Vagina (tissue), 2 donors: ENCODE measurements at regions not wholly inside any gene's neighbourhood (a gene's known extent, or its start where the extent isn't known, plus 50 kb on each side); places are given as distances from the start of the nearest gene placed in this dataset.

Experiments
- DNase-seq, 2 donors: peaks; one replicate each; pipeline ENCODE4 v3.0.0-alpha.2; 2017; ENCODE audit errors: extremely low spot score in 2 of 2
- H3K27ac ChIP-seq: fragments of 200-600 bp; sonication (generic); one replicate; pipeline ENCODE4 v1.5.1; 2019
- H3K27me3 ChIP-seq: fragments of 200-600 bp; sonication (generic); one replicate; pipeline ENCODE4 v1.5.1; 2019
- H3K36me3 ChIP-seq, 2 donors: fragments of 200-600 bp; sonication (generic); one replicate each; pipeline ENCODE4 v1.5.1; 2017 to 2019
- H3K4me1 ChIP-seq: fragments of 200-600 bp; sonication (generic); one replicate; pipeline ENCODE4 v1.5.1; 2019
- H3K4me3 ChIP-seq, 2 donors: fragments of 200-600 bp; sonication (generic); 1 replicate in 1 of 2; 2 replicates in 1 of 2; pipeline ENCODE4 v1.5.1; 2016 to 2019
- H3K9me3 ChIP-seq: fragments of 200-600 bp; sonication (generic); one replicate; pipeline ENCODE4 v1.5.1; 2019
- POLR2A ChIP-seq, 2 donors: fragments of 450-650 bp; IDR thresholded peaks; one replicate each; pipeline ENCODE4 v1.6.1; 2017; ENCODE audit warnings: antibody characterized with exemption in 2 of 2, mild to moderate bottlenecking in 2 of 2, moderate library complexity in 2 of 2
- POLR2AphosphoS5 ChIP-seq, 2 donors: sonication (generic); formaldehyde crosslinking; IDR thresholded peaks; one replicate each; pipeline ENCODE4 v1.9.0; 2017; ENCODE audit warnings: antibody characterized with exemption in 2 of 2, mild to moderate bottlenecking in 2 of 2, low read depth in 1 of 2; ENCODE audit not compliant: insufficient read depth in 1 of 2
- intact Hi-C: fragments of 100-400 bp; cut with DNase I; formaldehyde crosslinking; loops from one replicate; pipeline ENCODE4 v1.15.1; 2023
- TF ChIP-seq, protein P1 (sequence below), 3 experiments: fragments of 450-650 bp in 2 of 3; fragments of 200-600 bp in 1 of 3; sonication (generic) in 1 of 3; IDR thresholded peaks; one replicate each; pipeline ENCODE4 v1.5.1; 2017 to 2019; ENCODE audit warnings: antibody characterized with exemption in 3 of 3, mild to moderate bottlenecking in 2 of 3, moderate library complexity in 2 of 3

DNA sequence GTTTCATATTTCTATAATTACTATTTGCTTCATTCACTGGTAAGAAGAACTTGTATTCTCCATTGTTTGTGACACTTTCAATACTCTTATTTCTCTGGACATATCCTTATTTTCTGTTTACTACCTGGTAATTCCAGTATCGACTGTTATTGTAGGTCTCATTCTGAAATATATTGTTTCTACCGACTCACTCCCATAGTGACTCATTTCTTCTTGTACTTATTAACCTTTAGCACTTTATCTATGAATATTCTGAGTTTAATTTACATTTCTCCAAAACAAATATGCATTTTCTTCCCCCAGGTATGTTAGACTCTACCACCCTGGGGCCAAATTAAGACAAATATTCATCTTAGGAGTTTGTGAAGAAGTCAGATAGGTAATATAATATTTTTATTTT lies 164.5 kb upstream of the BTBD3 start:
- TF ChIP-seq POLR2AphosphoS5 (IDR thresholded peaks at IDR 0.05; ENCODE audit: insufficient read depth in 1 of 2, low read depth in 1 of 2) (no peak), POLR2A (IDR thresholded peaks at IDR 0.05) (no peak)
- TF ChIP-seq, protein P1, sequence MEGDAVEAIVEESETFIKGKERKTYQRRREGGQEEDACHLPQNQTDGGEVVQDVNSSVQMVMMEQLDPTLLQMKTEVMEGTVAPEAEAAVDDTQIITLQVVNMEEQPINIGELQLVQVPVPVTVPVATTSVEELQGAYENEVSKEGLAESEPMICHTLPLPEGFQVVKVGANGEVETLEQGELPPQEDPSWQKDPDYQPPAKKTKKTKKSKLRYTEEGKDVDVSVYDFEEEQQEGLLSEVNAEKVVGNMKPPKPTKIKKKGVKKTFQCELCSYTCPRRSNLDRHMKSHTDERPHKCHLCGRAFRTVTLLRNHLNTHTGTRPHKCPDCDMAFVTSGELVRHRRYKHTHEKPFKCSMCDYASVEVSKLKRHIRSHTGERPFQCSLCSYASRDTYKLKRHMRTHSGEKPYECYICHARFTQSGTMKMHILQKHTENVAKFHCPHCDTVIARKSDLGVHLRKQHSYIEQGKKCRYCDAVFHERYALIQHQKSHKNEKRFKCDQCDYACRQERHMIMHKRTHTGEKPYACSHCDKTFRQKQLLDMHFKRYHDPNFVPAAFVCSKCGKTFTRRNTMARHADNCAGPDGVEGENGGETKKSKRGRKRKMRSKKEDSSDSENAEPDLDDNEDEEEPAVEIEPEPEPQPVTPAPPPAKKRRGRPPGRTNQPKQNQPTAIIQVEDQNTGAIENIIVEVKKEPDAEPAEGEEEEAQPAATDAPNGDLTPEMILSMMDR (IDR thresholded peaks at IDR 0.05), result no peak
- no peak overlapping the region for H3K4me3 ChIP-seq
- DNase-seq, result no peak
- H3K36me3 ChIP-seq, result no peaks in the 10 kb centered on the region
- H3K9me3 ChIP-seq, result no peaks in the 10 kb centered on the region
- no peaks in the 10 kb centered on the region for H3K27me3 ChIP-seq
- intact Hi-C loops, result no loop called here
- H3K4me1 ChIP-seq, result no peaks in the 10 kb centered on the region
- no peak overlapping the region for H3K27ac ChIP-seq

DNA sequence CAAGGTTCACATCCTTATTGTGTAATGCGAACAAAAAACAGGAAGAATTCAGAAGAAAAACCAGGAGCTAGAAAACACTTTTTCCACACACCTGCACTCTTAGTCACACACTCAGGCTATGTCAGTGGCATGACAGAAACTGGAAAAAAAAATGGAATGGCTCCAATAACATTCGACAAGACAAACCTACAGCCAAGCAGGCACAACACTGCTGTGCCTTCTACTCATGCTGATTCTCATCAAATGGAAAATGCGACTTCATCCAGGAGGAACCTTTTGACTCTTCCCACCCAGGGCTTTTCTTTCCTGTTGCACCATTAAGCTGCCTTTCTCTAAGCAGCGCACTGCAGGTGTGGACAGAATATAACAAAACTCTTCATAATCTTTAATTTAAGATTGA lies 163.2 kb upstream of the BTBD3 start:
- no peak for DNase-seq
- Histone ChIP-seq H3K9me3 (no peaks in the 10 kb centered on the region), H3K4me3 (no peak overlapping the region), H3K4me1 (no peaks in the 10 kb centered on the region), H3K27ac (no peak overlapping the region), H3K27me3 (no peaks in the 10 kb centered on the region), H3K36me3 (no peaks in the 10 kb centered on the region)
- TF ChIP-seq, protein P1 (IDR thresholded peaks at IDR 0.05), result no peak
- TF ChIP-seq POLR2AphosphoS5 (IDR thresholded peaks at IDR 0.05; ENCODE audit: insufficient read depth in 1 of 2, low read depth in 1 of 2), result no peak
- TF ChIP-seq POLR2A (IDR thresholded peaks at IDR 0.05), result no peak
- intact Hi-C loops, result no loop called here

DNA sequence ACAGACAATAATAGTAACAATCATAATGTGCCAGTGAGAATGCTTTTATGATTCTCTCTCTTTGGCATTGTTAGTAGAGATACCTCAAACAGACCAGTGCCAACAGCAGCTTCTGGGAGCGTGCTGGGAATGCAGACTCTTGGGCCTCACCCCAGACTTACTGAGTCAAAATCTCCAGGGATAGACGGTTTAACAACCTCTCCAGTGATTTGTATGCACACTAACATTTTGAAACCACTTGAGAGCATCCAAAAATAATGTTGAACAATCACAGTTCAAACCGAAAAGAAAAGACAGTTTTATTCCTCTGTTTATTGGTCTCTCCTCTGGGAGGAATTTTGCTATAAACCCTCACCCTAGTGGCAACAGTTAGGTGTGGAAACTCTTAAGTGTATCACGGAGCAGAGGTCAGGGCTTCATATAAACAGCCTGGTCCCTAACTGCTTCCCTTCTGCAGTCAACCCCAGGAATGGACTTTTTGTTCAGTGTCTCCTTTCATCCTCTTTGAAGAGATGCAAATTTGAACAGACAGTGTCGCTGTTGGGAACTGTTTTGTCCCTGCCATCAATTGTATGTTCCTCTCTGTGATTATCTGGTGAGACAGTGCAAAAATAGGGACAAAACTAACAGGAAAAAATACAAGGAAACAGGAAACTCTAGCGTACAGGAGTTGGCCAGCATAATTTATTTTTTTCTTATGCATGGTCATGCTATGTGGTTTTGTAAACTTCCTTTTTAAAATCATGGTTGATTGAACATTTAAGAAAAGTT lies 162.4 kb upstream of the BTBD3 start:
- Histone ChIP-seq H3K9me3 (no peaks in the 10 kb centered on the region), H3K27me3 (no peaks in the 10 kb centered on the region)
- no peak for DNase-seq

DNA sequence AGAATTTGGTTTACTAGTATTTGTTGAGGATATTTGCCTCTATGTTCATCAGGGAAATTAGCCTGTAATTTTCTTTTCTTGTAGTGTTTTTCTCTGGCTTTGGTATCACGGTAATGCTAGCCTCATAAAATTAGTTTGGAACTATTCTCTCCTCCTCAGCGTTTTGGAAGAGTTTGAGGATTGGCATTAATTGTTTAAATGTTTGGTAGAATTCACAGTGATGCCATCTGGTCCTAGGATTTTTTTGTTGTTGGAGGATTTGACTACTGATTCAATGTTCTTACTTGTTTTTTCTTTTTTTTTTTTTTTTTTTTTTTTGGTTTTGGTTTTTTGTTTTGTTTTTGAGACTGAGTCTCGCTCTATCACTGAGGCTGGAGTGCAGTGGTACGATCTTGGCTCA lies 156.2 kb upstream of the BTBD3 start:
- Histone ChIP-seq H3K4me1 (no peaks in the 10 kb centered on the region), H3K36me3 (no peaks in the 10 kb centered on the region), H3K9me3 (no peaks in the 10 kb centered on the region), H3K4me3 (no peak overlapping the region), H3K27me3 (no peaks in the 10 kb centered on the region), H3K27ac (no peak overlapping the region)
- intact Hi-C loops, result no loop called here
- DNase-seq, result no peak
- TF ChIP-seq, protein P1 (IDR thresholded peaks at IDR 0.05), result no peak
- TF ChIP-seq POLR2AphosphoS5 (IDR thresholded peaks at IDR 0.05; ENCODE audit: insufficient read depth in 1 of 2, low read depth in 1 of 2), result no peak
- TF ChIP-seq POLR2A (IDR thresholded peaks at IDR 0.05), result no peak

More for the DNA sequence above, 162.4 kb upstream of the BTBD3 start:
- Histone ChIP-seq H3K4me3 (no peak overlapping the region), H3K27ac (no peak overlapping the region), H3K36me3 (no peaks in the 10 kb centered on the region), H3K4me1 (no peaks in the 10 kb centered on the region)
- intact Hi-C loops, result no loop called here
- TF ChIP-seq POLR2A (IDR thresholded peaks at IDR 0.05) (no peak), POLR2AphosphoS5 (IDR thresholded peaks at IDR 0.05; ENCODE audit: insufficient read depth in 1 of 2, low read depth in 1 of 2) (no peak)
- TF ChIP-seq, protein P1 (IDR thresholded peaks at IDR 0.05), result no peak

DNA sequence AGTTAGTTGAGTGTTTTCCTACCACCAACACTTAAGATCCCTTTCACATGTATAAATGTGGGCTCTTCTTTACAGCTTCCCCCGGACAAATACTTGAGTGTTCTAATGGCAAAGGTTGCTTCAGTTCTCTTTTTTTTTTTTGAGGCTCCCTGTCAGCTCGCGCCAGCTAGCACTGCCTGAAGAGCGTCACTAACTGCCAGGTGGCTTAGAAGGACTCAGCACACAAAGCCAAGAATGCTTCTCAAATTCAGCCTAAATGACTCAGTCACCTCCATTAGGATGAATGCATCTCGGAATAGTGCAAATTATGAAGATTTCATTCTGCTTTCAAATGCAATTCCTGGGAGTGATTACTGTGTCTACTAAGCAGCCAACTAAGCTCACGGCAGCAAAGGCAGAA lies 150.7 kb upstream of the BTBD3 start:
- TF ChIP-seq POLR2AphosphoS5 (IDR thresholded peaks at IDR 0.05; ENCODE audit: insufficient read depth in 1 of 2, low read depth in 1 of 2) (no peak), POLR2A (IDR thresholded peaks at IDR 0.05) (no peak)
- TF ChIP-seq, protein P1 (IDR thresholded peaks at IDR 0.05), result no peak
- Histone ChIP-seq H3K27ac (no peak overlapping the region), H3K9me3 (no peaks in the 10 kb centered on the region), H3K27me3 (no peaks in the 10 kb centered on the region), H3K36me3 (no peaks in the 10 kb centered on the region), H3K4me3 (no peak overlapping the region), H3K4me1 (no peaks in the 10 kb centered on the region)
- no peak for DNase-seq
- intact Hi-C loops, result no loop called here
